ENCODE measurements at regions not wholly inside any gene's neighbourhood (a gene's known extent, or its start where the extent isn't known, plus 50 kb on each side); places are given as distances from the start of the nearest gene placed in this dataset.

DNA sequence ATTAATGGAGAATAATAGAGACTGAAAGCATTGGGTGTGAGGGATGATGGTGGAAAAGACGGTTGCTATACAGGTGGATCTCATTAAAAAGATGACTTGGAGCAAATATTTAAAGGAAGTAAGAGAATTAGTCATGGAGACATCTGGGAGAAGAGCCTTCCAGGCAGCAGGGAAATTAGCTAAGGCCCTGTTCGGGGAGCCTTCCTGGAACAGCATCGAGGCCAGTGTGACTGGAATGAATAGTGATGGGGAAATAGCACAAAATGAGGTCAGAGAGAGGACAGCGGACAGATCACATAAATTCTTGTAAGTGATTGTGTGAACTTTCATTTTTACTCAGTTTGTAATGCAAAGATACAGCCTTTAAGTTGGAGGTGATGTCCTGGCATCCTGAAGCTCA is 842.3 kb downstream of the SLC6A15 start:
- H3K4me3 ChIP-seq (ENCODE audit: low read depth, low read length) = no peak overlapping the region
- DNase-seq (ENCODE audit: low read depth) = no peak
- TF ChIP-seq, protein P1, sequence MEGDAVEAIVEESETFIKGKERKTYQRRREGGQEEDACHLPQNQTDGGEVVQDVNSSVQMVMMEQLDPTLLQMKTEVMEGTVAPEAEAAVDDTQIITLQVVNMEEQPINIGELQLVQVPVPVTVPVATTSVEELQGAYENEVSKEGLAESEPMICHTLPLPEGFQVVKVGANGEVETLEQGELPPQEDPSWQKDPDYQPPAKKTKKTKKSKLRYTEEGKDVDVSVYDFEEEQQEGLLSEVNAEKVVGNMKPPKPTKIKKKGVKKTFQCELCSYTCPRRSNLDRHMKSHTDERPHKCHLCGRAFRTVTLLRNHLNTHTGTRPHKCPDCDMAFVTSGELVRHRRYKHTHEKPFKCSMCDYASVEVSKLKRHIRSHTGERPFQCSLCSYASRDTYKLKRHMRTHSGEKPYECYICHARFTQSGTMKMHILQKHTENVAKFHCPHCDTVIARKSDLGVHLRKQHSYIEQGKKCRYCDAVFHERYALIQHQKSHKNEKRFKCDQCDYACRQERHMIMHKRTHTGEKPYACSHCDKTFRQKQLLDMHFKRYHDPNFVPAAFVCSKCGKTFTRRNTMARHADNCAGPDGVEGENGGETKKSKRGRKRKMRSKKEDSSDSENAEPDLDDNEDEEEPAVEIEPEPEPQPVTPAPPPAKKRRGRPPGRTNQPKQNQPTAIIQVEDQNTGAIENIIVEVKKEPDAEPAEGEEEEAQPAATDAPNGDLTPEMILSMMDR (conservative IDR thresholded peaks at IDR 0.05; ENCODE audit: low read depth, low read length) = no peak

GRCh38 chr12:84069699-84070098 is 842.9 kb downstream of the SLC6A15 start:
- DNase-seq (ENCODE audit: low read depth) = no peak
- TF ChIP-seq, protein P1 (conservative IDR thresholded peaks at IDR 0.05; ENCODE audit: low read depth, low read length) = no peak
- no peak overlapping the region for H3K4me3 ChIP-seq (ENCODE audit: low read depth, low read length)

- TF ChIP-seq, protein P1 (conservative IDR thresholded peaks at IDR 0.05; ENCODE audit: low read depth, low read length) = no peak
- no peak overlapping the region for H3K4me3 ChIP-seq (ENCODE audit: low read depth, low read length)
These were observed 843.4 kb downstream of the SLC6A15 start for GRCh38 chr12:84069198-84069597.

DNA sequence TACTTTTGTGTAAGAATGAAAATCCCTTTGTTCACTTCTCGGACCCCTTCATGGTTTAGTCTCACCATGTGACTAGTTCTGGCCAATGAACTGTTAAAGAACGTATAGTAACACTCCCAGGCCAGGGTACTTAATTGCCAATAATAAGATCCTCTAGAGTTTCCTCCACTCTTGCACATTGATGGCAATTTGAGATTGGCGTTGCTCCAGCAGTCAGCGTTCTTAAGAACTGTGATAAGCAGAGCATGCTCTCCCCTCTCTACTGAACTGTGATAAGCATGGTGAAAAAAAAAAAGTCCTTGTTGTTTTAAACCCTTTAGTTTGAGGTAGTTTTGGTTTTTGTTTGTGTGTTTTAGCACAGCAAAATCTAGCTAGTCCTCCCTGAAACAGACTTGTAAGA is 854.5 kb downstream of the SLC6A15 start:
- TF ChIP-seq, protein P1 (conservative IDR thresholded peaks at IDR 0.05; ENCODE audit: low read depth, low read length) = no peak
- DNase-seq (ENCODE audit: low read depth) = no peak
- H3K4me3 ChIP-seq (ENCODE audit: low read depth, low read length) = no peak overlapping the region

More at GRCh38 chr12:84069198-84069597, 843.4 kb downstream of the SLC6A15 start:
- DNase-seq (ENCODE audit: low read depth) = no peak

- TF ChIP-seq, protein P1 (conservative IDR thresholded peaks at IDR 0.05; ENCODE audit: low read depth, low read length) = no peak
- no peak overlapping the region for H3K4me3 ChIP-seq (ENCODE audit: low read depth, low read length)
- no peak for DNase-seq (ENCODE audit: low read depth)
These were observed 857.8 kb downstream of the SLC6A15 start for GRCh38 chr12:84054811-84055210.

- H3K4me3 ChIP-seq (ENCODE audit: low read depth, low read length) = no peak overlapping the region
- DNase-seq (ENCODE audit: low read depth) = no peak
- TF ChIP-seq, protein P1 (conservative IDR thresholded peaks at IDR 0.05; ENCODE audit: low read depth, low read length) = no peak
These were observed 864.7 kb downstream of the SLC6A15 start for GRCh38 chr12:84047881-84048280.

DNA sequence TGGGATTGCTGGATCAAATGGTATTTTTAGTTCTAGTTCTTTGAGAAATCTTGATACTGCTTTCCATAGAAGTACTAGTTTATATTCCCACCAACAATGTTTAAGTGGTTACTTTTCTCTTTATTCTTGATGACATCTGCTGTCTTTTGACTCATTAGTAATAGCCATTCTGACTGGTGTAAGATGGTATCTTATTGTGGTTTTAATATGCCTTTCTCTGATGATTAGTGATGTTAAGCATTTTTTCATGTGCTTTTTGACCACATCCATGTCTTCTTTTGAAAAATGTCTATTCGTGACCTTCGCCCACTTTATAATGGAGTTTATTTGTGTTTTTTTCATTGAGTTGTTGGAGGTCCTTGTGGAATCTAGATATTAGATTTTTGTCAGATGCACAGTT is 865.7 kb downstream of the SLC6A15 start:
- TF ChIP-seq, protein P1 (conservative IDR thresholded peaks at IDR 0.05; ENCODE audit: low read depth, low read length) = no peak
- H3K4me3 ChIP-seq (ENCODE audit: low read depth, low read length) = no peak overlapping the region
- DNase-seq (ENCODE audit: low read depth) = no peak

Measured in epithelial cell of proximal tubule (primary cell).